ENCODE measurements at regions not wholly inside any gene's neighbourhood (a gene's known extent, or its start where the extent isn't known, plus 50 kb on each side); places are given as distances from the start of the nearest gene placed in this dataset.

DNA sequence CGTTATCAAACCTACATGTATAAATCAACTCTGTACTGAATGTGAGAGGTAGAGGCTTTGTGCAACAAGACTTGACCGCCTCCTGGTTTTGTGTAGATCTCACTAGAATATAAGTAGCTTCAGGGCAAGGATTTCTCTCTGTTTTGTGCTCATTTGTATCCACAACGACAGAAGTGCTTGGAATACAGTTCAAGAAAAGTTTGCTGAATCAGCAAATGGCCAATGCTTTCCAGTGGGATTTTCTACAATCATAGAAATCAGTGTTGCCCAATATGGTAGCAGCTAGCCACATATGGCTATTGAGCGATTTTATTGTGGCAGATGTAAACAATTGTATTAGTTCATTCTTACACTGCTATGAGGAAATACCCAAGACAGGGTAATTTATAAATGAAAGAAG lies 127.4 kb downstream of the VCX3A start (continued):
- TF ChIP-seq, protein P1, sequence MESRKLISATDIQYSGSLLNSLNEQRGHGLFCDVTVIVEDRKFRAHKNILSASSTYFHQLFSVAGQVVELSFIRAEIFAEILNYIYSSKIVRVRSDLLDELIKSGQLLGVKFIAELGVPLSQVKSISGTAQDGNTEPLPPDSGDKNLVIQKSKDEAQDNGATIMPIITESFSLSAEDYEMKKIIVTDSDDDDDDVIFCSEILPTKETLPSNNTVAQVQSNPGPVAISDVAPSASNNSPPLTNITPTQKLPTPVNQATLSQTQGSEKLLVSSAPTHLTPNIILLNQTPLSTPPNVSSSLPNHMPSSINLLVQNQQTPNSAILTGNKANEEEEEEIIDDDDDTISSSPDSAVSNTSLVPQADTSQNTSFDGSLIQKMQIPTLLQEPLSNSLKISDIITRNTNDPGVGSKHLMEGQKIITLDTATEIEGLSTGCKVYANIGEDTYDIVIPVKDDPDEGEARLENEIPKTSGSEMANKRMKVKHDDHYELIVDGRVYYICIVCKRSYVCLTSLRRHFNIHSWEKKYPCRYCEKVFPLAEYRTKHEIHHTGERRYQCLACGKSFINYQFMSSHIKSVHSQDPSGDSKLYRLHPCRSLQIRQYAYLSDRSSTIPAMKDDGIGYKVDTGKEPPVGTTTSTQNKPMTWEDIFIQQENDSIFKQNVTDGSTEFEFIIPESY (IDR thresholded peaks at IDR 0.05; ENCODE audit: borderline replicate concordance, low read depth): no peak

DNA sequence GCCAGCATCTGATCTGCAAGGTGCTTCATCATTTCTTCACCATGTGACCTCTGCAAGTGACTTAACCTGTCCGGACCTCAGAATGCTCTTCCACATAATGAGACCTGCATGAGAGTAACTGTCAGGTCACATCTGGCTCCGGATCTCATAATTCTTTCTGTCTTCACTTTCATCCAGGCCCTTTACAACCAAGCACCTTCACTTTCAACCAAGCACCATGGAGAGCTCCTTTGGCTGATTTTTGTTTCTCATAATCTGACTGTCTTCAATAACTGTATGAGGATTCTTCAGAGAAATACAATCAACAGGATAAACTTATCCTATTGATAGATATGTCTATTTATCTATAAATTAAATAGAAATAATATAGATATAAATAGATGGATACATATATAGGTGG lies 148.1 kb downstream of the VCX3A start:
- Histone ChIP-seq H3K9me2 (no peaks in the 10 kb centered on the region), H3K9ac (no peak overlapping the region), H3F3A (replicated peaks; ENCODE audit: insufficient read depth) (no peaks in the 10 kb centered on the region), H4K20me1 (ENCODE audit: insufficient read depth) (no peaks in the 10 kb centered on the region), H2AFZ (ENCODE audit: low read depth) (no peak overlapping the region), H3K27ac (ENCODE audit: low read depth in 2 of 2, low read length in 1 of 2) (no peak overlapping the region), H3K79me2 (ENCODE audit: insufficient read depth) (no peaks in the 10 kb centered on the region), H3K4me2 (no peak overlapping the region), H3K4me3 (ENCODE audit: low read depth in 2 of 2, low read length in 1 of 2) (no peak overlapping the region), H3K36me3 (replicated peaks in 1 of 2; ENCODE audit: control insufficient read depth in 1 of 2, insufficient read depth in 2 of 2, low read length in 1 of 2) (no peaks in the 10 kb centered on the region), H3K27me3 (ENCODE audit: insufficient read depth) (no peaks in the 10 kb centered on the region), H3K9me3 (no peaks in the 10 kb centered on the region), H3K4me1 (ENCODE audit: control insufficient read depth in 1 of 2, insufficient read depth in 2 of 2, low read depth in 1 of 2, low read length in 1 of 2) (no peaks in the 10 kb centered on the region)
- DNase-seq: no peak
- ChIA-PET POLR2A (no interaction called here), CTCF (no interaction called here)
- TF ChIP-seq RAD21 (IDR thresholded peaks at IDR 0.05; ENCODE audit: low read length) (no peak), SMC3 (IDR thresholded peaks at IDR 0.05; ENCODE audit: low read depth, low read length) (no peak), NRF1 (IDR thresholded peaks at IDR 0.05; ENCODE audit: low read depth, low read length) (no peak), MEF2A (IDR thresholded peaks at IDR 0.05; ENCODE audit: borderline replicate concordance, low read depth) (no peak), FOXM1 (IDR thresholded peaks at IDR 0.05; ENCODE audit: low read depth) (no peak)
- TF ChIP-seq, protein P2, sequence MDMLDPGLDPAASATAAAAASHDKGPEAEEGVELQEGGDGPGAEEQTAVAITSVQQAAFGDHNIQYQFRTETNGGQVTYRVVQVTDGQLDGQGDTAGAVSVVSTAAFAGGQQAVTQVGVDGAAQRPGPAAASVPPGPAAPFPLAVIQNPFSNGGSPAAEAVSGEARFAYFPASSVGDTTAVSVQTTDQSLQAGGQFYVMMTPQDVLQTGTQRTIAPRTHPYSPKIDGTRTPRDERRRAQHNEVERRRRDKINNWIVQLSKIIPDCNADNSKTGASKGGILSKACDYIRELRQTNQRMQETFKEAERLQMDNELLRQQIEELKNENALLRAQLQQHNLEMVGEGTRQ (IDR thresholded peaks at IDR 0.05; ENCODE audit: borderline replicate concordance, low read depth, low read length): no peak
- TF ChIP-seq, protein P3, sequence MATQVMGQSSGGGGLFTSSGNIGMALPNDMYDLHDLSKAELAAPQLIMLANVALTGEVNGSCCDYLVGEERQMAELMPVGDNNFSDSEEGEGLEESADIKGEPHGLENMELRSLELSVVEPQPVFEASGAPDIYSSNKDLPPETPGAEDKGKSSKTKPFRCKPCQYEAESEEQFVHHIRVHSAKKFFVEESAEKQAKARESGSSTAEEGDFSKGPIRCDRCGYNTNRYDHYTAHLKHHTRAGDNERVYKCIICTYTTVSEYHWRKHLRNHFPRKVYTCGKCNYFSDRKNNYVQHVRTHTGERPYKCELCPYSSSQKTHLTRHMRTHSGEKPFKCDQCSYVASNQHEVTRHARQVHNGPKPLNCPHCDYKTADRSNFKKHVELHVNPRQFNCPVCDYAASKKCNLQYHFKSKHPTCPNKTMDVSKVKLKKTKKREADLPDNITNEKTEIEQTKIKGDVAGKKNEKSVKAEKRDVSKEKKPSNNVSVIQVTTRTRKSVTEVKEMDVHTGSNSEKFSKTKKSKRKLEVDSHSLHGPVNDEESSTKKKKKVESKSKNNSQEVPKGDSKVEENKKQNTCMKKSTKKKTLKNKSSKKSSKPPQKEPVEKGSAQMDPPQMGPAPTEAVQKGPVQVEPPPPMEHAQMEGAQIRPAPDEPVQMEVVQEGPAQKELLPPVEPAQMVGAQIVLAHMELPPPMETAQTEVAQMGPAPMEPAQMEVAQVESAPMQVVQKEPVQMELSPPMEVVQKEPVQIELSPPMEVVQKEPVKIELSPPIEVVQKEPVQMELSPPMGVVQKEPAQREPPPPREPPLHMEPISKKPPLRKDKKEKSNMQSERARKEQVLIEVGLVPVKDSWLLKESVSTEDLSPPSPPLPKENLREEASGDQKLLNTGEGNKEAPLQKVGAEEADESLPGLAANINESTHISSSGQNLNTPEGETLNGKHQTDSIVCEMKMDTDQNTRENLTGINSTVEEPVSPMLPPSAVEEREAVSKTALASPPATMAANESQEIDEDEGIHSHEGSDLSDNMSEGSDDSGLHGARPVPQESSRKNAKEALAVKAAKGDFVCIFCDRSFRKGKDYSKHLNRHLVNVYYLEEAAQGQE (IDR thresholded peaks at IDR 0.05; ENCODE audit: low read depth, low read length): no peak
- TF ChIP-seq, protein P4, sequence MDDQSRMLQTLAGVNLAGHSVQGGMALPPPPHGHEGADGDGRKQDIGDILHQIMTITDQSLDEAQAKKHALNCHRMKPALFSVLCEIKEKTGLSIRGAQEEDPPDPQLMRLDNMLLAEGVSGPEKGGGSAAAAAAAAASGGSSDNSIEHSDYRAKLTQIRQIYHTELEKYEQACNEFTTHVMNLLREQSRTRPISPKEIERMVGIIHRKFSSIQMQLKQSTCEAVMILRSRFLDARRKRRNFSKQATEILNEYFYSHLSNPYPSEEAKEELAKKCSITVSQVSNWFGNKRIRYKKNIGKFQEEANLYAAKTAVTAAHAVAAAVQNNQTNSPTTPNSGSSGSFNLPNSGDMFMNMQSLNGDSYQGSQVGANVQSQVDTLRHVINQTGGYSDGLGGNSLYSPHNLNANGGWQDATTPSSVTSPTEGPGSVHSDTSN (IDR thresholded peaks at IDR 0.05): no peak
- WGBS (ENCODE audit: low lambda C conversion rate): 0% methylated on average over 2 of the region's 2 CpGs
